NT2/D1 (cell line): ENCODE measurements at regions not wholly inside any gene's neighbourhood (a gene's known extent, or its start where the extent isn't known, plus 50 kb on each side); places are given as distances from the start of the nearest gene placed in this dataset.

Experiments used
- SUZ12 ChIP-seq: IDR thresholded peaks from 2 replicates; pipeline ENCODE4 v1.6.1; 2011; ENCODE audit not compliant: insufficient read length, insufficient read depth; ENCODE audit errors: extremely low read depth
- ZNF274 ChIP-seq: IDR thresholded peaks from 2 replicates; pipeline ENCODE4 v1.6.1; 2011; ENCODE audit warnings: mild to moderate bottlenecking, low read depth, low read length

- no peak for TF ChIP-seq ZNF274
- TF ChIP-seq SUZ12, result no peak
Observed at GRCh38 chr3:177314897-177315296, 117.6 kb upstream of the TBL1XR1 start.
